Urinary bladder (tissue), 3 donors: ENCODE measurements at regions not wholly inside any gene's neighbourhood (a gene's known extent, or its start where the extent isn't known, plus 50 kb on each side); places are given as distances from the start of the nearest gene placed in this dataset.

Source experiments
- DNase-seq: peaks from one replicate; pipeline ENCODE4 v3.0.0-alpha.2; 2015; ENCODE audit errors: extremely low spot score
- H3K27ac ChIP-seq: one replicate; pipeline ENCODE4 v1.5.1; 2013; ENCODE audit warnings: low read depth, mild to moderate bottlenecking, moderate library complexity
- H3K36me3 ChIP-seq: one replicate; pipeline ENCODE4 v1.6.1; 2013; ENCODE audit warnings: mild to moderate bottlenecking, moderate library complexity; ENCODE audit not compliant: insufficient read depth
- H3K4me1 ChIP-seq: one replicate; pipeline ENCODE4 v1.6.1; 2013; ENCODE audit warnings: mild to moderate bottlenecking, moderate library complexity; ENCODE audit not compliant: insufficient read depth
- H3K4me3 ChIP-seq: one replicate; pipeline ENCODE4 v1.5.1; 2013; ENCODE audit warnings: low read depth, low read length
- whole genome bisulfite sequencing: extraction: QIAGEN DNeasy Blood & Tissue Kit; methylation state at CpG from one replicate; pipeline ENCODE4 v1.1.7; 2013; 5-methylcytosine and 5-hydroxymethylcytosine counted together
- donor health status: healthy with polysubstance abuse.
- donor health status: healthy.

GRCh38 chr2:12844511-12844910 lies 127.8 kb downstream of the TRIB2 start:
- no peak for DNase-seq
- 24% methylated on average over 9 of the region's 9 CpGs for WGBS
- Histone ChIP-seq H3K27ac (no peak overlapping the region), H3K36me3 (no peaks in the 10 kb centered on the region), H3K4me3 (no peak overlapping the region), H3K4me1 (no peaks in the 10 kb centered on the region)

DNA sequence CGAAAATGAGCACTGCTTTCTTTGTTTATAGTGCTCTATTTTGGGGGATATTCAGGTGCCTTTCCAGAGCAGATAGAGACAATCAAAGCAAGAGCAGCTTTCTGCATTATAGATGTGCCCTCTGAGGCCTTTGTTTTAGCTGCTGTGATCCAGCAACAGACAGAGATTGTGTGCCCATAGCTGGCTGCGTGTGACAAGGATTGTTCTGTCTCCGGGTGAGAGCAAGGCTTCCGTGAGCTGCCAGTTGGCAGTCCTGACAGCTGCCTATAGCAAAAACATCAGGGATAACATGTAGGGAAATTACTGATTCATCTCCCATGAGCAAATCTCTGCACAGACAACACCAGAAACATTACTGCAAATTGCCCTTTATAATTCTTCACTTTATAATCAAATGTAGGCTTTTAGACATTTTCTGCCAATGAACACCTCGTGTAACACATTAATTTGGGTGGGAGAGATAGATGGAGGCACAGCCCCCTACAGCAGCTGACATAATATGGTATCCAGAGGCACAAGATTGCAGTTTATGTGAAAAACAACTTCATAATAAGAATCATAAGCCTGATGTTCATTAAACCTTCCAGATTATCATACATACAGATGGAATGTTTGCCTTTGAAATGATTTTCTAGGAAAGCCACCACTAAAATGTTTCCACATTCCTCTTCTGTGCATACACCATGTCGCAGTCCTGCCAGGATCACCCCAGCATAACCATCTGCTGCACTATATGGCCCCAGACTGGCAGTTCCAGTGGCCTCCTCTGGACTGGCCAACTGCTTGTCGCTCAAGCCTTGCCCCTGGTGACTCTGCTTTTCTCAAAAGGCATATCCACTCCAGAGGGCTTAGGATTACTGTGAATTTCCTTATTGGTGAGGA lies 131.2 kb downstream of the TRIB2 start:
- Histone ChIP-seq H3K4me3 (no peak overlapping the region), H3K36me3 (no peaks in the 10 kb centered on the region), H3K4me1 (no peaks in the 10 kb centered on the region), H3K27ac (no peak overlapping the region)
- WGBS = 91% methylated on average over 7 of the region's 7 CpGs
- DNase-seq = no peak

GRCh38 chr2:12852135-12852534 lies 135.4 kb downstream of the TRIB2 start:
- H3K4me1 ChIP-seq = no peaks in the 10 kb centered on the region
- no peak for DNase-seq
- 87% methylated on average over 9 of the region's 9 CpGs for WGBS
- H3K27ac ChIP-seq = no peak overlapping the region
- H3K36me3 ChIP-seq = no peaks in the 10 kb centered on the region
- H3K4me3 ChIP-seq = no peak overlapping the region

DNA sequence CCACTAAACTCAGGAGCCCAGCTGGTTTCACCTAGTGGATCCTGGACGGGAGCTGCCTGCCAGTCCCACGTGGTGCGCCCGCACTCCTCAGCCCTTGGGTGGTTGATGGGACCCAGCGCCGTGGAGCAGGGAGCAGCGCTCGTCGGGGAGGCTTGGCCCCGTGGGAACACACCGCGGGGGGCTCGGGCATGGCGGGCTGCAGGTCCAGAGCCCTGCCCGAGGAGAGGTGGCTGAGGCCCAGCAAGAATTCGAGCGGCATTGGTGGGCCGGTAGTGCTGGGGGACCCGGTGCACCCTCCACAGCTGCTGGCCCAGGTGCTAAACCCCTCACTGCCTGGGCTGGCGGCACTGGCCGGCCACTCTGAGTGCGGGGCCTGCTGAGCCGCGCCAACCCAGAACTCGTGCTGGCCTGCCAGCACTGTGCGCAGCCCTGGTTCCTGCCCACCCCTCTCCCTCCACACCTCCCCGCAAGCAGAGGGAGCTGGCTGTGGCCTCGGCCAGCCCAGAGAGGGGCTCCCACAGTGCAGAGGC lies 137.3 kb downstream of the TRIB2 start:
- Histone ChIP-seq H3K4me3 (no peak overlapping the region), H3K4me1 (no peaks in the 10 kb centered on the region), H3K27ac (no peak overlapping the region), H3K36me3 (no peaks in the 10 kb centered on the region)
- DNase-seq = no peak
- 97% methylated on average over 28 of the region's 28 CpGs for WGBS

- Histone ChIP-seq H3K4me1 (no peaks in the 10 kb centered on the region), H3K36me3 (no peaks in the 10 kb centered on the region), H3K4me3 (no peak overlapping the region), H3K27ac (no peak overlapping the region)
- DNase-seq = no peak
Observed at GRCh38 chr2:12855508-12855907, 138.8 kb downstream of the TRIB2 start.

DNA sequence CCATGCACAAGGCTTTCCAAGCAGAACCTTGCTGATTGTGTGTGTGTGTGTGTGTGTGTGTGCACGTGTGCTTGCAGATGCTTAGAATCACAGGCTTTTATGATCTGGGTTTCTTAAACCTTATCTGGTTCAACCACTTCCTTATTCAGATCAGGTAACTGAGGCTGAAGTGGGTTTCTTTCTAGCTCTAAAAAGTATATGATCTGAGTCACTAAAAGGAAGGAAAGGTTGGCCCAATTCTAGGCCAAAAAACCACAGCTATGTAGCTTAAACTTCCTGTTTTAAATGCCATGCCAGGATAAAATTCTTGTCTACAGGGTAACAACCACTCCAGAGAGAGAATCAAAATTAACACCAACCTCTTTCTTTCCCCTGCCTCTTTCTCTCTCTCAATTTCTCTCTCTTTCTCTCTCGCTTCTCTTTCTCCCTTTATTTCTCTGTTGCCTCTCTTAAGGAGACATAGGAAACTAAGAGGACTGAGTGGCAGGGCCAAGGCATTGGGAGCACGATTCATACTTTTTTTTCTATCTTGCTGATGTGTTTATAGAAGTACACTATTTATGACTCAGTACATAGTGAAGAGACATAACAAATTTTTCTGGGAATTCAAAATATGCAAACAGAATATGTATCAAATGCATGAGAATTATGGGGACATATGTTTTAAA lies 140.3 kb downstream of the TRIB2 start:
- H3K27ac ChIP-seq = no peak overlapping the region
- no peak for DNase-seq
- H3K4me1 ChIP-seq = no peaks in the 10 kb centered on the region
- H3K4me3 ChIP-seq = no peak overlapping the region
- H3K36me3 ChIP-seq = no peaks in the 10 kb centered on the region
- WGBS = 49% methylated on average over 3 of the region's 3 CpGs

- H3K36me3 ChIP-seq = no peaks in the 10 kb centered on the region
- H3K4me1 ChIP-seq = no peaks in the 10 kb centered on the region
- no peak for DNase-seq
- WGBS = 81% methylated on average over 1 of the region's 1 CpG
- H3K27ac ChIP-seq = no peak overlapping the region
- H3K4me3 ChIP-seq = no peak overlapping the region
Observed at GRCh38 chr2:12857891-12858290, 141.2 kb downstream of the TRIB2 start.

GRCh38 chr2:12858786-12859185 lies 142.1 kb downstream of the TRIB2 start:
- no peak for DNase-seq
- Histone ChIP-seq H3K36me3 (no peaks in the 10 kb centered on the region), H3K27ac (no peak overlapping the region), H3K4me3 (no peak overlapping the region), H3K4me1 (no peaks in the 10 kb centered on the region)

DNA sequence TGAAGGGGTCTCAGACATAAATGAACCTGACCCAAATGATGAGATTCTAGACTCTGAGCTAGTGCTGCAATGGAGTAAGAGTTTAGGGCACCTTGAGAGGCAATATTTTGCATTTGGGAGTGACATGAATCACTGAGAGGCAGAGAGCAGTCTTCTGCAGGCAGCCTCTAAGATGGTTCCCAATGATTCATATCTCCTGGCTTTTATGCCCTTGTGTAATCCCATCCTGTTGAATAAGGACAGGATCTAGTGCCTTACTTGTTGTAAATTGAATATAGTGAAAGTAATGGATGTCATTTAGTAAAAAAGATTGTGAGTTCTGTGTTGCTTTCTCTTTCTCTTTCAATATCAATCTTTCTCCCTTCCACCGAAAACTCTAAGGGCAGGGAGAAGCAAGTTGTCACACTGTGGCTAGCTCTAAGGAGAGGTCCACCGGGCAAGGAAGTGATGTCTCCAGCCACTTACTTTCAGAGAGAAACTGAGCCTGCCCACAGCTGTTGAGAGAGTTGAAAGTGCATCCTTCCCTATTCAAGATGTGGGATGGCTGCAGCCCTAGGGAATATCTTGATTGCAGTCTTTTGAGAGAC lies 144.7 kb downstream of the TRIB2 start:
- 88% methylated on average over 2 of the region's 2 CpGs for WGBS
- Histone ChIP-seq H3K4me1 (no peaks in the 10 kb centered on the region), H3K27ac (no peak overlapping the region), H3K36me3 (no peaks in the 10 kb centered on the region), H3K4me3 (no peak overlapping the region)
- DNase-seq = no peak

DNA sequence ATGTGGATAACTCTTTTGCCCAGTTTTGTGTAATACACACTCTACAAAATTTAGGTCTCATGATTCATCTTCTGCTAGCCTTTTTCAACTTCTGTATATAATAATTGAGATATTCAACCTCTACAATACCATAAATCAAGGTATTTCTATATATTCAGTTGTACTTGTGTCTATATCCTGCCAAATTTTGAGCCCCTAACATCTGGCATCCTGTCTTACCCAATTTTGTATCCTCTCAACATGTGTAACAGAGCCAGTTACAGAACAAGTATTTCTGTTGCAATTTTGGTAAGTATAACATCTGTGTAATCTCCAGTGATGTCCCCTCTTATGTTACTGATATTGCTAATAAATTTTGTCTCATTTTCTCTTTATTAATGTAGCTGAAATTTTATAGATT lies 145.8 kb downstream of the TRIB2 start:
- Histone ChIP-seq H3K27ac (no peak overlapping the region), H3K36me3 (no peaks in the 10 kb centered on the region)
- no peak for DNase-seq

DNA sequence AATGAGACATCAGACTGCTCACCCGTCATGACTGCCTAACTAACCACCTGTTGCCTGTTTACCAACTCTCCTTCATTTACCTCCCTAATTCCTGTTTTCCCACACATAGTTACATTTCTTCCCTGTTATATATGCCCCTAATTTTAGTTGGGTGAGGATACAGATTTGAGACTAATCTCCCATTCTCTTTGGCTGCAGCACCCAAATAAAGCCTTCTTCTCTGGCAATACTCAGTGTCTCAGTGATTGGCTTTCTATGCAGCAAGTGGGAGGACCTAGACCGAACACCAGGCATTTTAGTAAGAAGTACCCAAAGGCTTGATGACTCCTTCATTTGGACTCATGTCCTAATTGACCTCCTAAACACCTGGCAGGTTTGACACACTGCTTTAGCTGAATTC lies 147.2 kb downstream of the TRIB2 start:
- H3K4me3 ChIP-seq = no peak overlapping the region
- H3K4me1 ChIP-seq = no peaks in the 10 kb centered on the region
- WGBS = 97% methylated on average over 2 of the region's 2 CpGs
- H3K36me3 ChIP-seq = no peaks in the 10 kb centered on the region
- H3K27ac ChIP-seq = no peak overlapping the region
- DNase-seq = no peak

More for the DNA sequence above, 145.8 kb downstream of the TRIB2 start:
- Histone ChIP-seq H3K4me3 (no peak overlapping the region), H3K4me1 (no peaks in the 10 kb centered on the region)

- H3K4me3 ChIP-seq = no peak overlapping the region
- H3K36me3 ChIP-seq = no peaks in the 10 kb centered on the region
- H3K27ac ChIP-seq = no peak overlapping the region
- DNase-seq = no peak
- H3K4me1 ChIP-seq = no peaks in the 10 kb centered on the region
- 47% methylated on average over 5 of the region's 5 CpGs for WGBS
Observed at GRCh38 chr2:12867631-12868287, 151.0 kb downstream of the TRIB2 start.

DNA sequence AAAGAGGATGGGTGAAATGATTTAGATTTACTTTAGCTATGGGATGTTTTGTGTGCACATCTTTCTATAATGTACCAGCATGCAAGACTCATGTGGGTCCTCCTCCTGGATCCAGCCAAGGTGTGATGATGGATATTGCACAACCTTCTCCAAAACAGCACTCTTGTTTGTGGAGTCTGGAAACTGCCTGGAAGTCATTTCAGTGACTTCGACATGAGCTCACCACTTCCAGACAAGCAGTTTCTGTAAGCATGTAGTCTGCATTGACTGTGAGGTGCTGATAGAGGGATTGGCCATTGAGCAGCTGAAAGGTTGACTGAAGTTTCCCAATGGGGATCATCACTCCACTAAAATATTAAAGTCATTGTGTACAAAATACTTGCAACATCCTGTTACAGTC lies 154.0 kb downstream of the TRIB2 start:
- no peak overlapping the region for H3K27ac ChIP-seq
- WGBS = 94% methylated on average over 1 of the region's 1 CpG
- H3K4me1 ChIP-seq = no peaks in the 10 kb centered on the region
- H3K36me3 ChIP-seq = no peaks in the 10 kb centered on the region
- H3K4me3 ChIP-seq = no peak overlapping the region
- DNase-seq = no peak
